IMR-90 (cell line): ENCODE measurements at regions not wholly inside any gene's neighbourhood (a gene's known extent, or its start where the extent isn't known, plus 50 kb on each side); places are given as distances from the start of the nearest gene placed in this dataset.

ENCODE experiments used
- ATAC-seq: fragments of 200-7000 bp; cut with Tn5 transposase; 2 replicates; pipeline ENCODE4 v1.9.1; 2020; ENCODE audit warnings: low read depth, mild to moderate bottlenecking, moderate library complexity
- BruUV-seq: library from RNA; stranded (reverse); fragments of 400-500 nt; replicated peaks from 2 replicates; lab custom pipeline; 2021; lab: Mats Ljungman, UMichigan
- CTCF ChIA-PET: fragments of 300-600 bp; formaldehyde crosslinking; extraction: SDS; loops from one replicate; lab custom pipeline; 2021; ENCODE audit warnings: antibody characterized with exemption; lab: Yijun Ruan, JAX
- POLR2A ChIA-PET: fragments of 300-600 bp; sonication (Branson Sonifier 250); formaldehyde crosslinking; loops from one replicate; lab custom pipeline; 2022; ENCODE audit warnings: antibody characterized with exemption; ENCODE audit not compliant: unreplicated experiment; lab: Charles Lee
- DNase-seq: peaks from one replicate; pipeline ENCODE4 v3.0.0; 2013
- H2AFZ ChIP-seq: replicated peaks from 2 replicates; pipeline ENCODE3; 2013; ENCODE audit warnings: low read length, mild to moderate bottlenecking; ENCODE audit not compliant: poor library complexity
- H2AK5ac ChIP-seq: 2 replicates; pipeline ENCODE4 v1.6.1; 2013; ENCODE audit warnings: low read depth, low read length, inconsistent platforms
- H2AK9ac ChIP-seq: replicated peaks from 2 replicates; pipeline ENCODE3; 2013; ENCODE audit warnings: mild to moderate bottlenecking, low read depth, low read length, moderate library complexity; ENCODE audit not compliant: poor library complexity
- H2BK120ac ChIP-seq: 2 replicates; pipeline ENCODE4 v1.6.1; 2013; ENCODE audit warnings: low read depth, low read length, inconsistent platforms
- H2BK15ac ChIP-seq: 3 replicates; pipeline ENCODE4 v1.6.1; 2013; ENCODE audit warnings: low read depth, low read length, inconsistent platforms
- H2BK20ac ChIP-seq: 2 replicates; pipeline ENCODE4 v1.6.1; 2013; ENCODE audit warnings: low read depth, mild to moderate bottlenecking, inconsistent platforms, low read length, moderate library complexity
- H2BK5ac ChIP-seq: 2 replicates; pipeline ENCODE4 v1.6.1; 2013; ENCODE audit warnings: mild to moderate bottlenecking, low read depth, low read length, inconsistent platforms; ENCODE audit not compliant: poor library complexity, severe bottlenecking
- H3K14ac ChIP-seq: replicated peaks from 2 replicates; pipeline ENCODE4 v1.6.1; 2013; ENCODE audit warnings: low read depth, low read length, inconsistent platforms
- H3K18ac ChIP-seq: 2 replicates; pipeline ENCODE4 v1.6.1; 2013; ENCODE audit warnings: low read depth, low read length, control low read depth
- H3K23ac ChIP-seq: 2 replicates; pipeline ENCODE4 v1.6.1; 2013; ENCODE audit warnings: low read depth, low read length, inconsistent platforms
- H3K27ac ChIP-seq: 2 replicates; pipeline ENCODE4 v1.5.1; 2013; ENCODE audit warnings: mild to moderate bottlenecking, control low read depth, low read length; ENCODE audit not compliant: insufficient read depth
- H3K27me3 ChIP-seq: 2 replicates; pipeline ENCODE4 v1.6.1; 2013; ENCODE audit warnings: low read length; ENCODE audit not compliant: control insufficient read depth, insufficient read depth
- H3K36me3 ChIP-seq: 2 replicates; pipeline ENCODE4 v1.6.1; 2013; ENCODE audit warnings: low read length, mixed read lengths; ENCODE audit not compliant: control insufficient read depth, insufficient read depth
- H3K4ac ChIP-seq: 2 replicates; pipeline ENCODE4 v1.6.1; 2013; ENCODE audit warnings: low read depth, low read length, inconsistent platforms
- H3K4me1 ChIP-seq: 2 replicates; pipeline ENCODE4 v1.6.1; 2013; ENCODE audit warnings: low read length, mixed read lengths; ENCODE audit not compliant: control insufficient read depth, insufficient read depth
- H3K4me2 ChIP-seq: 2 replicates; pipeline ENCODE4 v1.6.1; 2013; ENCODE audit warnings: low read depth, mild to moderate bottlenecking, control low read depth, low read length, moderate library complexity
- H3K4me3 ChIP-seq: 2 replicates; pipeline ENCODE4 v1.5.1; 2013; ENCODE audit warnings: low read depth, mild to moderate bottlenecking, control low read depth, low read length, moderate library complexity; ENCODE audit not compliant: insufficient read depth
- H3K56ac ChIP-seq: 2 replicates; pipeline ENCODE4 v1.6.1; 2013; ENCODE audit warnings: low read length, inconsistent platforms; ENCODE audit not compliant: insufficient read depth; ENCODE audit errors: extremely low read depth
- H3K79me1 ChIP-seq, 2 experiments: 2 replicates each; pipeline ENCODE4 v1.6.1; 2013; ENCODE audit warnings: low read length in 2 of 2, inconsistent platforms in 1 of 2, low read depth in 1 of 2
- H3K9ac ChIP-seq: 2 replicates; pipeline ENCODE4 v1.6.1; 2013; ENCODE audit warnings: low read depth, low read length, control low read depth
- H3K9me1 ChIP-seq: 2 replicates; pipeline ENCODE4 v1.6.1; 2013; ENCODE audit warnings: low read length, inconsistent platforms; ENCODE audit not compliant: insufficient read depth
- H3K9me3 ChIP-seq: 2 replicates; pipeline ENCODE4 v1.6.1; 2013; ENCODE audit warnings: low read length; ENCODE audit not compliant: control insufficient read depth, insufficient read depth
- H4K20me1 ChIP-seq: 2 replicates; pipeline ENCODE4 v1.6.1; 2013; ENCODE audit warnings: low read length, inconsistent platforms; ENCODE audit not compliant: insufficient read depth
- H4K5ac ChIP-seq: 2 replicates; pipeline ENCODE4 v1.6.1; 2013; ENCODE audit warnings: mild to moderate bottlenecking, low read depth, low read length, control low read depth
- H4K8ac ChIP-seq, 2 experiments: 2 replicates each; pipeline ENCODE4 v1.6.1; 2013; ENCODE audit warnings: low read depth in 2 of 2, low read length in 2 of 2, control low read depth in 1 of 2, inconsistent platforms in 1 of 2
- H4K91ac ChIP-seq: 2 replicates; pipeline ENCODE4 v1.6.1; 2013; ENCODE audit warnings: low read depth, low read length, inconsistent platforms; ENCODE audit not compliant: insufficient read depth
- BHLHE40 ChIP-seq: fragments of 150-350 bp; IDR thresholded peaks from 2 replicates; pipeline ENCODE4 v1.6.1; 2016; ENCODE audit warnings: mild to moderate bottlenecking, low read depth, low read length
- CEBPB ChIP-seq: IDR thresholded peaks from 2 replicates; pipeline ENCODE4 v1.6.1; 2012; ENCODE audit warnings: low read depth, low read length, improper control_type of control experiment
- CHD1 ChIP-seq: IDR thresholded peaks from 2 replicates; pipeline ENCODE4 v1.6.1; 2012; ENCODE audit warnings: low read depth, low read length, improper control_type of control experiment
- CTCF ChIP-seq: conservative IDR thresholded peaks from 2 replicates; pipeline ENCODE4 v1.5.1; 2012; ENCODE audit warnings: mild to moderate bottlenecking, low read depth, low read length, improper control_type of control experiment
- ELK1 ChIP-seq: fragments of 150-350 bp; IDR thresholded peaks from 2 replicates; pipeline ENCODE4 v1.6.1; 2016; ENCODE audit warnings: low read depth, mild to moderate bottlenecking, low read length, moderate library complexity, borderline replicate concordance
- MAFK ChIP-seq: IDR thresholded peaks from 2 replicates; pipeline ENCODE4 v1.6.1; 2012; ENCODE audit warnings: low read depth, low read length, improper control_type of control experiment
- MAZ ChIP-seq: IDR thresholded peaks from 2 replicates; pipeline ENCODE4 v1.6.1; 2012; ENCODE audit warnings: low read depth, mild to moderate bottlenecking, low read length, improper control_type of control experiment, moderate library complexity, borderline replicate concordance
- NFE2L2 ChIP-seq: fragments of 150-350 bp; IDR thresholded peaks from 2 replicates; pipeline ENCODE4 v1.6.1; 2016; ENCODE audit warnings: low read depth, mild to moderate bottlenecking, low read length
- POLR2A ChIP-seq: IDR thresholded peaks from 2 replicates; pipeline ENCODE4 v1.6.1; 2012; ENCODE audit warnings: mild to moderate bottlenecking, low read depth, low read length
- RAD21 ChIP-seq: IDR thresholded peaks from 2 replicates; pipeline ENCODE4 v1.6.1; 2012; ENCODE audit warnings: low read length, improper control_type of control experiment
- RCOR1 ChIP-seq: IDR thresholded peaks from 2 replicates; pipeline ENCODE4 v1.6.1; 2012; ENCODE audit warnings: mild to moderate bottlenecking, low read length, improper control_type of control experiment; ENCODE audit not compliant: insufficient replicate concordance
- RFX5 ChIP-seq: IDR thresholded peaks from 2 replicates; pipeline ENCODE4 v1.8.0; 2012; ENCODE audit warnings: low read depth, mild to moderate bottlenecking, low read length, moderate library complexity
- SMC3 ChIP-seq: fragments of 150-350 bp; IDR thresholded peaks from 2 replicates; pipeline ENCODE4 v1.6.1; 2016; ENCODE audit warnings: low read depth, mild to moderate bottlenecking, antibody characterized with exemption, low read length, moderate library complexity
- WGBS, 2 experiments: methylation state at CpG; one replicate each; pipeline versions ENCODE4 v1.1.5 to v1.1.7; 2013; ENCODE audit warnings: missing lambda C conversion rate in 2 of 2; ENCODE audit not compliant: insufficient read length in 1 of 2; ENCODE audit errors: extremely low coverage in 2 of 2; 5-methylcytosine and 5-hydroxymethylcytosine counted together
- dilution Hi-C: fragments of 300-500 bp; cut with HindIII; formaldehyde crosslinking; loops from one replicate; pipeline ENCODE4 v1.14.3; 2018; ENCODE audit warnings: low sequenced_read_pairs; ENCODE audit not compliant: unreplicated experiment
- in situ Hi-C: fragments of 300-500 bp; cut with MboI; formaldehyde crosslinking; loops from 3 replicates; pipeline ENCODE4 v1.14.3; 2019; ENCODE audit warnings: low sequenced_read_pairs, inconsistent platforms, mixed read lengths
- intact Hi-C: fragments of 100-400 bp; cut with micrococcal nuclease; formaldehyde crosslinking; loops from 2 replicates; pipeline ENCODE4 v1.10.0; 2022

- DNase-seq (peak; percentile 65), ATAC-seq (no peak)
- in situ Hi-C loops (no loop called here), dilution Hi-C loops (no loop called here), intact Hi-C loops (no loop called here)
- no peaks in the 10 kb centered on the region for H3K27me3 ChIP-seq
- no peak overlapping the region for H2AK5ac ChIP-seq
- H2BK15ac ChIP-seq, result no peak overlapping the region
- H3K4ac ChIP-seq, result no peak overlapping the region
- no peak for TF ChIP-seq RFX5
- TF ChIP-seq POLR2A, result no peak
- no peak for TF ChIP-seq MAFK
- TF ChIP-seq ELK1, result no peak
- no peak for TF ChIP-seq MAZ
- no peak for TF ChIP-seq SMC3
- no peak for TF ChIP-seq CTCF
- TF ChIP-seq NFE2L2, result no peak
- no peak for TF ChIP-seq RAD21
- no peak for TF ChIP-seq CEBPB
- no peak for TF ChIP-seq BHLHE40
- no peak for TF ChIP-seq CHD1
- no peak for TF ChIP-seq RCOR1
- no peak overlapping the region for H4K8ac ChIP-seq
- ChIA-PET CTCF (no interaction called here), POLR2A (no interaction called here)
- no peaks in the 10 kb centered on the region for H3K79me1 ChIP-seq
- no peak overlapping the region for H4K5ac ChIP-seq
- no peak overlapping the region for H2BK120ac ChIP-seq
- no peak overlapping the region for H3K18ac ChIP-seq
- no CpG with 5 or more reads among the region's 2 CpGs for WGBS, 2 experiments
- no peaks in the 10 kb centered on the region for H3K36me3 ChIP-seq
- H3K27ac ChIP-seq, result no peak overlapping the region
- H2AFZ ChIP-seq, result no peak overlapping the region
- no peak overlapping the region for H3K23ac ChIP-seq
- no peak overlapping the region for H2BK20ac ChIP-seq
- no peak overlapping the region for H3K4me2 ChIP-seq
- no peaks in the 10 kb centered on the region for H3K9me3 ChIP-seq
- no TSS peak for BruUV-seq
- H3K9ac ChIP-seq, result no peak overlapping the region
- H4K20me1 ChIP-seq, result no peaks in the 10 kb centered on the region
- H2BK5ac ChIP-seq, result no peak overlapping the region
- no peaks in the 10 kb centered on the region for H3K4me1 ChIP-seq
- H3K9me1 ChIP-seq, result no peaks in the 10 kb centered on the region
- H3K4me3 ChIP-seq, result no peak overlapping the region
- H3K56ac ChIP-seq, result no peak overlapping the region
- H2AK9ac ChIP-seq, result no peak overlapping the region
- no peak overlapping the region for H3K14ac ChIP-seq
- H4K91ac ChIP-seq, result no peak overlapping the region
Measured at GRCh38 chr4:141448490-141448889, 187.9 kb upstream of the IL15 start.
